ENCODE measurements at regions not wholly inside any gene's neighbourhood (a gene's known extent, or its start where the extent isn't known, plus 50 kb on each side); places are given as distances from the start of the nearest gene placed in this dataset.

GRCh38 chr18:78495550-78495949, 484.1 kb upstream of the SALL3 start:
- TF ChIP-seq, protein P1, sequence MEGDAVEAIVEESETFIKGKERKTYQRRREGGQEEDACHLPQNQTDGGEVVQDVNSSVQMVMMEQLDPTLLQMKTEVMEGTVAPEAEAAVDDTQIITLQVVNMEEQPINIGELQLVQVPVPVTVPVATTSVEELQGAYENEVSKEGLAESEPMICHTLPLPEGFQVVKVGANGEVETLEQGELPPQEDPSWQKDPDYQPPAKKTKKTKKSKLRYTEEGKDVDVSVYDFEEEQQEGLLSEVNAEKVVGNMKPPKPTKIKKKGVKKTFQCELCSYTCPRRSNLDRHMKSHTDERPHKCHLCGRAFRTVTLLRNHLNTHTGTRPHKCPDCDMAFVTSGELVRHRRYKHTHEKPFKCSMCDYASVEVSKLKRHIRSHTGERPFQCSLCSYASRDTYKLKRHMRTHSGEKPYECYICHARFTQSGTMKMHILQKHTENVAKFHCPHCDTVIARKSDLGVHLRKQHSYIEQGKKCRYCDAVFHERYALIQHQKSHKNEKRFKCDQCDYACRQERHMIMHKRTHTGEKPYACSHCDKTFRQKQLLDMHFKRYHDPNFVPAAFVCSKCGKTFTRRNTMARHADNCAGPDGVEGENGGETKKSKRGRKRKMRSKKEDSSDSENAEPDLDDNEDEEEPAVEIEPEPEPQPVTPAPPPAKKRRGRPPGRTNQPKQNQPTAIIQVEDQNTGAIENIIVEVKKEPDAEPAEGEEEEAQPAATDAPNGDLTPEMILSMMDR (IDR thresholded peaks at IDR 0.05): no peak
- no peak for TF ChIP-seq POLR2A (IDR thresholded peaks at IDR 0.05)
